Tibial nerve (tissue), 4 donors: ENCODE measurements at regions not wholly inside any gene's neighbourhood (a gene's known extent, or its start where the extent isn't known, plus 50 kb on each side); places are given as distances from the start of the nearest gene placed in this dataset.

Experiments
- EP300 ChIP-seq, 2 donors: sonication (generic); formaldehyde crosslinking; IDR thresholded peaks; one replicate each; pipeline ENCODE4 v1.6.1; 2017; ENCODE audit warnings: antibody characterized with exemption in 2 of 2, mild to moderate bottlenecking in 1 of 2
- POLR2A ChIP-seq, 2 donors: fragments of 450-650 bp; IDR thresholded peaks; one replicate each; pipeline ENCODE4 v1.6.1; 2017; ENCODE audit warnings: antibody characterized with exemption in 2 of 2, mild to moderate bottlenecking in 2 of 2, moderate library complexity in 2 of 2
- TF ChIP-seq, protein P1 (sequence below), 5 experiments: fragments of 200-600 bp in 3 of 5; fragments of 450-650 bp in 2 of 5; sonication (generic) in 3 of 5; IDR thresholded peaks; one replicate each; pipeline ENCODE4 v1.5.1; 2016 to 2019; ENCODE audit warnings: antibody characterized with exemption in 5 of 5, mild to moderate bottlenecking in 3 of 5, moderate library complexity in 2 of 5

DNA sequence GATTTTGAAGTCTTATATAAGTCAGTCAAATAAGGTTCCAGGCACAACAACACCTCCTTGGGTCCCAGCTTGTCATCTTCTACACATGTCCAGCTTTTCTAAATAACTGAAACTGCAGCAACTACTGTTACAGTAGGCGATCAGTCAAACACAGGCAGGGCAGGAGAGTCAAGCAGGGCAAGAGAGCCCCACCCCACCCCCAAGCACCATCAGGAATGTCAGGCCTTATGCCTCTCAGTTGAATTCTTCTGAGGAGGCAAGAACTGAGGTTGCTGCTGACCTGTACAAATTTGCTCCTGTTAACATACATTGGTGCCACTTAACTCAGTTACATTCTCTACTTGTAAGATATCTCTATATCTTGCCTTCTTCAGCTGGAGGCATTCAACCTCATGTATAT lies 608.8 kb upstream of the PCDH10 start:
- TF ChIP-seq EP300 (IDR thresholded peaks at IDR 0.05) (no peak), POLR2A (IDR thresholded peaks at IDR 0.05) (no peak)
- TF ChIP-seq, protein P1, sequence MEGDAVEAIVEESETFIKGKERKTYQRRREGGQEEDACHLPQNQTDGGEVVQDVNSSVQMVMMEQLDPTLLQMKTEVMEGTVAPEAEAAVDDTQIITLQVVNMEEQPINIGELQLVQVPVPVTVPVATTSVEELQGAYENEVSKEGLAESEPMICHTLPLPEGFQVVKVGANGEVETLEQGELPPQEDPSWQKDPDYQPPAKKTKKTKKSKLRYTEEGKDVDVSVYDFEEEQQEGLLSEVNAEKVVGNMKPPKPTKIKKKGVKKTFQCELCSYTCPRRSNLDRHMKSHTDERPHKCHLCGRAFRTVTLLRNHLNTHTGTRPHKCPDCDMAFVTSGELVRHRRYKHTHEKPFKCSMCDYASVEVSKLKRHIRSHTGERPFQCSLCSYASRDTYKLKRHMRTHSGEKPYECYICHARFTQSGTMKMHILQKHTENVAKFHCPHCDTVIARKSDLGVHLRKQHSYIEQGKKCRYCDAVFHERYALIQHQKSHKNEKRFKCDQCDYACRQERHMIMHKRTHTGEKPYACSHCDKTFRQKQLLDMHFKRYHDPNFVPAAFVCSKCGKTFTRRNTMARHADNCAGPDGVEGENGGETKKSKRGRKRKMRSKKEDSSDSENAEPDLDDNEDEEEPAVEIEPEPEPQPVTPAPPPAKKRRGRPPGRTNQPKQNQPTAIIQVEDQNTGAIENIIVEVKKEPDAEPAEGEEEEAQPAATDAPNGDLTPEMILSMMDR (IDR thresholded peaks at IDR 0.05): no peak
